RKO (cell line): ENCODE measurements at regions not wholly inside any gene's neighbourhood (a gene's known extent, or its start where the extent isn't known, plus 50 kb on each side); places are given as distances from the start of the nearest gene placed in this dataset.

Source experiments
- DNase-seq: peaks from one replicate; pipeline ENCODE4 v3.0.0-alpha.2; 2016; ENCODE audit warnings: low spot score

GRCh38 chr2:37809931-37810570 is 115.0 kb upstream of the RMDN2 start:
- DNase-seq, result no peak

- no peak for DNase-seq
Measured at GRCh38 chr2:37812414-37812813, 112.7 kb upstream of the RMDN2 start.

GRCh38 chr2:37812941-37813730 is 112.0 kb upstream of the RMDN2 start:
- DNase-seq, result no peak

GRCh38 chr2:37816036-37816435 is 109.1 kb upstream of the RMDN2 start:
- no peak for DNase-seq

- DNase-seq, result no peak
Measured at GRCh38 chr2:37816686-37817085, 108.4 kb upstream of the RMDN2 start.

GRCh38 chr2:37819186-37819585 is 105.9 kb upstream of the RMDN2 start:
- no peak for DNase-seq

GRCh38 chr2:37820471-37820986 is 104.6 kb upstream of the RMDN2 start:
- no peak for DNase-seq

- no peak for DNase-seq
Measured at GRCh38 chr2:37825586-37825985, 99.5 kb upstream of the RMDN2 start.

GRCh38 chr2:37826611-37827010 is 98.5 kb upstream of the RMDN2 start:
- DNase-seq, result no peak

- DNase-seq, result no peak
Measured at GRCh38 chr2:37827455-37827854, 97.6 kb upstream of the RMDN2 start.

- no peak for DNase-seq
Measured at GRCh38 chr2:37827911-37828511, 97.1 kb upstream of the RMDN2 start.

GRCh38 chr2:37829202-37829601 is 95.9 kb upstream of the RMDN2 start:
- no peak for DNase-seq

GRCh38 chr2:37829616-37830395 is 95.3 kb upstream of the RMDN2 start:
- no peak for DNase-seq

GRCh38 chr2:37830636-37831035 is 94.5 kb upstream of the RMDN2 start:
- DNase-seq, result no peak

- no peak for DNase-seq
Measured at GRCh38 chr2:37831081-37831780, 93.9 kb upstream of the RMDN2 start.

GRCh38 chr2:37832590-37833197 is 92.4 kb upstream of the RMDN2 start:
- DNase-seq, result peak; percentile 64

GRCh38 chr2:37833423-37833822 is 91.7 kb upstream of the RMDN2 start:
- no peak for DNase-seq

- DNase-seq, result no peak
Measured at GRCh38 chr2:37836270-37836669, 88.8 kb upstream of the RMDN2 start.

- DNase-seq, result no peak
Measured at GRCh38 chr2:37836711-37837110, 88.4 kb upstream of the RMDN2 start.

GRCh38 chr2:37837628-37838328 is 87.3 kb upstream of the RMDN2 start:
- DNase-seq, result no peak
